AG04449 (cell line): ENCODE measurements at regions not wholly inside any gene's neighbourhood (a gene's known extent, or its start where the extent isn't known, plus 50 kb on each side); places are given as distances from the start of the nearest gene placed in this dataset.

Source experiments
- CTCF ChIA-PET: fragments of 350-600 bp; formaldehyde crosslinking; extraction: SDS; loops from one replicate; lab custom pipeline; 2021; ENCODE audit warnings: antibody characterized with exemption; lab: Yijun Ruan, JAX
- POLR2A ChIA-PET: fragments of 400-600, 350-600 bp; formaldehyde crosslinking; extraction: SDS; loops from one replicate; lab custom pipeline; 2020; ENCODE audit warnings: antibody characterized with exemption, inconsistent platforms; lab: Yijun Ruan, JAX
- DNase-seq: peaks from one replicate; pipeline ENCODE4 v3.0.0-alpha.2; 2010; ENCODE audit warnings: low read depth, low spot score
- H3K4me3 ChIP-seq: 2 replicates; pipeline ENCODE4 v1.5.1; 2011; ENCODE audit warnings: low read depth, mild to moderate bottlenecking, control low read depth, low read length
- CTCF ChIP-seq: IDR thresholded peaks from one replicate; pipeline ENCODE4 v1.5.1; 2011; ENCODE audit warnings: mild to moderate bottlenecking, moderate library complexity, low read length, control low read depth, inconsistent platforms; ENCODE audit not compliant: insufficient read depth; ENCODE audit errors: missing control alignments

GRCh38 chr4:22030881-22031280 is 82.3 kb upstream of the KCNIP4 start:
- CTCF ChIA-PET, result no interaction called here
- no peak for DNase-seq
- TF ChIP-seq CTCF, result no peak
- POLR2A ChIA-PET, result no interaction called here
- no peak overlapping the region for H3K4me3 ChIP-seq

GRCh38 chr4:22030307-22030706 is 81.7 kb upstream of the KCNIP4 start:
- no peak for DNase-seq
- TF ChIP-seq CTCF, result no peak
- ChIA-PET CTCF (no interaction called here), POLR2A (no interaction called here)
- H3K4me3 ChIP-seq, result no peak overlapping the region

GRCh38 chr4:22029803-22030202 is 81.2 kb upstream of the KCNIP4 start:
- H3K4me3 ChIP-seq, result no peak overlapping the region
- ChIA-PET CTCF (no interaction called here), POLR2A (no interaction called here)
- TF ChIP-seq CTCF, result no peak
- DNase-seq, result no peak

GRCh38 chr4:22021106-22021505 is 72.5 kb upstream of the KCNIP4 start:
- CTCF ChIA-PET, result no interaction called here
- POLR2A ChIA-PET, result no interaction called here
- no peak for TF ChIP-seq CTCF
- no peak overlapping the region for H3K4me3 ChIP-seq
- DNase-seq, result no peak

- TF ChIP-seq CTCF, result no peak
- DNase-seq, result no peak
- POLR2A ChIA-PET, result no interaction called here
- CTCF ChIA-PET, result no interaction called here
- H3K4me3 ChIP-seq, result no peak overlapping the region
Measured at GRCh38 chr4:22020129-22020528, 71.6 kb upstream of the KCNIP4 start.

- no peak for DNase-seq
- ChIA-PET CTCF (no interaction called here), POLR2A (no interaction called here)
- TF ChIP-seq CTCF, result no peak
- no peak overlapping the region for H3K4me3 ChIP-seq
Measured at GRCh38 chr4:22019676-22020075, 71.1 kb upstream of the KCNIP4 start.
